GM23338 (cell line): ENCODE measurements at regions not wholly inside any gene's neighbourhood (a gene's known extent, or its start where the extent isn't known, plus 50 kb on each side); places are given as distances from the start of the nearest gene placed in this dataset.

Experiments used
- ATAC-seq: fragments of 200-7000 bp; cut with Tn5 transposase; 3 replicates; pipeline ENCODE4 v1.9.1; 2020
- DNase-seq: peaks from one replicate; pipeline ENCODE4 v3.0.0-alpha.2; 2015; ENCODE audit warnings: low spot score
- H2AFZ ChIP-seq: fragments of 200-600 bp; sonication (generic); 2 replicates; pipeline ENCODE4 v1.8.0; 2016; ENCODE audit warnings: antibody characterized with exemption, mild to moderate bottlenecking, moderate library complexity
- H3F3A ChIP-seq: fragments of 200-600 bp; sonication (generic); replicated peaks from 2 replicates; pipeline ENCODE4 v1.8.0; 2017; ENCODE audit warnings: antibody characterized with exemption, mixed run types, low read depth
- H3K27ac ChIP-seq: fragments of 200-600 bp; sonication (generic); 2 replicates; pipeline ENCODE4 v1.6.1; 2016; ENCODE audit warnings: low read depth
- H3K27me3 ChIP-seq: fragments of 200-600 bp; sonication (generic); 2 replicates; pipeline ENCODE4 v1.8.0; 2016; ENCODE audit warnings: mild to moderate bottlenecking, mixed run types, moderate library complexity; ENCODE audit not compliant: insufficient read depth
- H3K36me3 ChIP-seq: fragments of 200-600 bp; sonication (generic); 2 replicates; pipeline ENCODE4 v1.8.0; 2016; ENCODE audit warnings: mild to moderate bottlenecking; ENCODE audit not compliant: insufficient read depth
- H3K4me1 ChIP-seq: fragments of 200-600 bp; sonication (generic); 2 replicates; pipeline ENCODE4 v1.8.0; 2016; ENCODE audit warnings: mild to moderate bottlenecking, moderate library complexity; ENCODE audit not compliant: insufficient read depth
- H3K4me2 ChIP-seq: fragments of 200-600 bp; sonication (generic); 2 replicates; pipeline ENCODE4 v1.7.1; 2017; ENCODE audit warnings: mixed run types
- H3K4me3 ChIP-seq: fragments of 200-600 bp; sonication (generic); 2 replicates; pipeline ENCODE4 v1.6.1; 2016; ENCODE audit warnings: mixed run types
- H3K79me2 ChIP-seq: fragments of 200-600 bp; sonication (generic); replicated peaks from 2 replicates; pipeline ENCODE4 v1.8.0; 2017; ENCODE audit warnings: mild to moderate bottlenecking; ENCODE audit not compliant: insufficient read depth
- H3K9me2 ChIP-seq: fragments of 200-600 bp; sonication (generic); 2 replicates; pipeline ENCODE4 v1.8.0; 2017; ENCODE audit not compliant: insufficient read depth
- H4K20me1 ChIP-seq: fragments of 200-600 bp; sonication (generic); replicated peaks from 2 replicates; pipeline ENCODE4 v1.8.0; 2017; ENCODE audit warnings: mild to moderate bottlenecking; ENCODE audit not compliant: insufficient read depth
- H3K27ac Mint-ChIP-seq: 2 replicates; pipeline ENCODE4 v1.8.0; 2020; ENCODE audit warnings: inconsistent platforms, mild to moderate bottlenecking, moderate library complexity, mixed read lengths
- H3K27me3 Mint-ChIP-seq: 3 replicates; pipeline ENCODE4 v1.8.0; 2022; ENCODE audit warnings: low read depth, mild to moderate bottlenecking, moderate library complexity, mixed read lengths, inconsistent platforms; ENCODE audit not compliant: insufficient read depth, poor library complexity
- H3K36me3 Mint-ChIP-seq: 3 replicates; pipeline ENCODE4 v1.8.0; 2021; ENCODE audit warnings: low read depth, mild to moderate bottlenecking, inconsistent platforms, moderate library complexity, mixed read lengths
- H3K4me1 Mint-ChIP-seq: 3 replicates; pipeline ENCODE4 v1.8.0; 2020; ENCODE audit warnings: mild to moderate bottlenecking, inconsistent platforms, mixed read lengths
- H3K4me3 Mint-ChIP-seq: 3 replicates; pipeline ENCODE4 v1.8.0; 2021; ENCODE audit warnings: moderate library complexity, mild to moderate bottlenecking, inconsistent platforms, mixed read lengths
- H3K9me3 Mint-ChIP-seq: 3 replicates; pipeline ENCODE4 v1.8.0; 2020; ENCODE audit warnings: moderate library complexity, mild to moderate bottlenecking, inconsistent platforms, mixed read lengths
- CTCF ChIP-seq, 2 experiments: fragments of 200-600 bp in 1 of 2; sonication (generic) in 1 of 2; conservative IDR thresholded peaks; 2 replicates each; pipeline versions ENCODE4 v1.5.1 to v1.6.1; 2016 to 2017; ENCODE audit warnings: antibody characterized with exemption in 2 of 2, low read depth in 2 of 2, mild to moderate bottlenecking in 2 of 2, moderate library complexity in 1 of 2
- ETS1 ChIP-seq: IDR thresholded peaks from 2 replicates; pipeline ENCODE4 v1.6.1; 2016; ENCODE audit warnings: antibody characterized with exemption
- EZH2 ChIP-seq: fragments of 200-600 bp; sonication (generic); IDR thresholded peaks from one replicate; pipeline ENCODE4 v1.8.0; 2017; ENCODE audit warnings: antibody characterized with exemption, mild to moderate bottlenecking, low read depth; ENCODE audit not compliant: unreplicated experiment
- EZH2phosphoT487 ChIP-seq: fragments of 200-600 bp; sonication (generic); IDR thresholded peaks from one replicate; pipeline ENCODE4 v1.8.1; 2018; ENCODE audit warnings: antibody characterized with exemption; ENCODE audit not compliant: unreplicated experiment
- JUNB ChIP-seq: IDR thresholded peaks from one replicate; pipeline ENCODE4 v1.6.1; 2016; ENCODE audit warnings: antibody characterized with exemption; ENCODE audit not compliant: unreplicated experiment
- NANOG ChIP-seq: IDR thresholded peaks from 2 replicates; pipeline ENCODE4 v1.6.1; 2016; ENCODE audit warnings: antibody characterized with exemption, borderline replicate concordance
- POLR2AphosphoS5 ChIP-seq: IDR thresholded peaks from 2 replicates; pipeline ENCODE4 v1.6.1; 2016; ENCODE audit warnings: antibody characterized with exemption, low read depth
- STAT1 ChIP-seq: IDR thresholded peaks from one replicate; pipeline ENCODE4 v1.6.1; 2016; ENCODE audit warnings: antibody characterized with exemption; ENCODE audit not compliant: unreplicated experiment
- ZNF114 ChIP-seq: fragments of 250-450 bp; sonication (Bioruptor Pico); IDR thresholded peaks from 2 replicates; pipeline ENCODE4 v1.5.0; 2020; ENCODE audit warnings: mild to moderate bottlenecking, moderate library complexity
- ZNF462 ChIP-seq: fragments of 250-450 bp; sonication (Bioruptor Pico); IDR thresholded peaks from 2 replicates; pipeline ENCODE4 v1.5.0; 2020; ENCODE audit warnings: mild to moderate bottlenecking, moderate library complexity

- TF ChIP-seq ZNF462 (CRISPR knock-in tag) (no peak), ETS1 (no peak), ZNF114 (CRISPR knock-in tag) (no peak), POLR2AphosphoS5 (no peak), NANOG (no peak), STAT1 (no peak), CTCF (conservative IDR thresholded peaks at IDR 0.05; ENCODE audit: low read depth in 2 of 2) (no peak)
Measured at GRCh38 chrX:7347465-7347864, 199.5 kb upstream of the PUDP start (continued).

- H3K27me3 ChIP-seq: no peaks in the 10 kb centered on the region
- no peaks in the 10 kb centered on the region for H3K36me3 ChIP-seq
- no peak overlapping the region for H3K4me2 ChIP-seq
- H3K4me3 ChIP-seq: no peak overlapping the region
- H3F3A ChIP-seq: no peaks in the 10 kb centered on the region
- no peak overlapping the region for H2AFZ ChIP-seq
- peaks cover 1% of the 10 kb centered on the region; the same call in 1 of the 2 replicates for H3K4me1 ChIP-seq
- H3K79me2 ChIP-seq: no peaks in the 10 kb centered on the region
- H4K20me1 ChIP-seq: no peaks in the 10 kb centered on the region
- H3K9me2 ChIP-seq: no peaks in the 10 kb centered on the region
- no peak for ATAC-seq
- no peak overlapping the region for H3K27ac ChIP-seq
- Mint-ChIP-seq H3K4me3 (no peak overlapping the region), H3K27ac (no peak overlapping the region), H3K27me3 (peaks cover 1% of the 10 kb centered on the region), H3K4me1 (peaks cover 1% of the 10 kb centered on the region; the same call in 2 of the 3 replicates), H3K9me3 (no peaks in the 10 kb centered on the region), H3K36me3 (no peaks in the 10 kb centered on the region)
- DNase-seq: no peak
- no peak for TF ChIP-seq NANOG
- TF ChIP-seq EZH2: no peak
- TF ChIP-seq STAT1: no peak
- TF ChIP-seq CTCF (conservative IDR thresholded peaks at IDR 0.05; ENCODE audit: low read depth in 2 of 2): no peak
- TF ChIP-seq JUNB: no peak
- TF ChIP-seq EZH2phosphoT487: no peak
- no peak for TF ChIP-seq ETS1
- TF ChIP-seq POLR2AphosphoS5: no peak
Measured at GRCh38 chrX:7346021-7346420, 198.1 kb upstream of the PUDP start.
